Astrocyte (in vitro differentiated cells and primary cell): ENCODE measurements at regions not wholly inside any gene's neighbourhood (a gene's known extent, or its start where the extent isn't known, plus 50 kb on each side); places are given as distances from the start of the nearest gene placed in this dataset.

Source experiments
- DNase-seq: peaks from one replicate; pipeline ENCODE4 v3.0.0-alpha.2; 2010; ENCODE audit warnings: low read depth
- FAIRE-seq: peaks from 2 replicates; lab custom pipeline; 2011; peaks lifted over from hg19 to GRCh38; lab: Jason Lieb, UNC
- H2AFZ ChIP-seq: 2 replicates; pipeline ENCODE4 v1.6.0; 2012; ENCODE audit warnings: low read depth, low read length, inconsistent platforms
- H3K27ac ChIP-seq: 2 replicates; pipeline ENCODE4 v1.5.1; 2011; ENCODE audit warnings: low read depth, low read length, inconsistent platforms
- H3K27me3 ChIP-seq: 2 replicates; pipeline ENCODE4 v1.6.0; 2011; ENCODE audit warnings: low read length, inconsistent platforms; ENCODE audit not compliant: insufficient read depth
- H3K36me3 ChIP-seq: 2 replicates; pipeline ENCODE4 v1.5.1; 2011; ENCODE audit warnings: low read length, inconsistent platforms; ENCODE audit not compliant: insufficient read depth
- H3K4me1 ChIP-seq: 2 replicates; pipeline ENCODE4 v1.5.1; 2011; ENCODE audit warnings: low read length, inconsistent platforms; ENCODE audit not compliant: insufficient read depth
- H3K4me2 ChIP-seq: 2 replicates; pipeline ENCODE4 v1.6.0; 2012; ENCODE audit warnings: low read length, inconsistent platforms
- H3K4me3 ChIP-seq: 2 replicates; pipeline ENCODE4 v1.5.1; 2011; ENCODE audit warnings: low read depth, mild to moderate bottlenecking, low read length, inconsistent platforms; ENCODE audit not compliant: insufficient read depth
- H3K79me2 ChIP-seq: 2 replicates; pipeline ENCODE4 v1.6.0; 2012; ENCODE audit warnings: mild to moderate bottlenecking, low read length, inconsistent platforms; ENCODE audit not compliant: insufficient read depth
- H3K9ac ChIP-seq: 2 replicates; pipeline ENCODE4 v1.6.0; 2012; ENCODE audit warnings: mild to moderate bottlenecking, low read length, inconsistent platforms
- H3K9me3 ChIP-seq: 2 replicates; pipeline ENCODE4 v1.5.1; 2012; ENCODE audit warnings: low read depth, mild to moderate bottlenecking, low read length, inconsistent platforms; ENCODE audit not compliant: insufficient read depth
- H4K20me1 ChIP-seq: 2 replicates; pipeline ENCODE4 v1.6.0; 2012; ENCODE audit warnings: low read length, inconsistent platforms; ENCODE audit not compliant: insufficient read depth
- H3K27ac Mint-ChIP-seq: one replicate; pipeline ENCODE4 v1.8.0; 2021; ENCODE audit warnings: mild to moderate bottlenecking, mixed read lengths; ENCODE audit not compliant: unreplicated experiment
- H3K27me3 Mint-ChIP-seq: one replicate; pipeline ENCODE4 v1.8.0; 2021; ENCODE audit warnings: low read depth, mixed read lengths; ENCODE audit not compliant: unreplicated experiment
- H3K36me3 Mint-ChIP-seq: one replicate; pipeline ENCODE4 v1.8.0; 2021; ENCODE audit warnings: low read depth, mixed read lengths; ENCODE audit not compliant: unreplicated experiment
- H3K4me1 Mint-ChIP-seq: one replicate; pipeline ENCODE4 v1.8.0; 2021; ENCODE audit warnings: low read depth, mixed read lengths; ENCODE audit not compliant: unreplicated experiment
- H3K4me3 Mint-ChIP-seq: one replicate; pipeline ENCODE4 v1.8.0; 2021; ENCODE audit warnings: mild to moderate bottlenecking, moderate library complexity, mixed read lengths; ENCODE audit not compliant: unreplicated experiment
- H3K9me3 Mint-ChIP-seq: one replicate; pipeline ENCODE4 v1.8.0; 2021; ENCODE audit warnings: mild to moderate bottlenecking, mixed read lengths; ENCODE audit not compliant: unreplicated experiment
- EZH2 ChIP-seq: IDR thresholded peaks from 2 replicates; pipeline ENCODE4 v1.6.1; 2012; ENCODE audit warnings: mild to moderate bottlenecking, low read length, inconsistent platforms; ENCODE audit not compliant: insufficient read depth
- TF ChIP-seq, protein P1 (sequence below): IDR thresholded peaks from 2 replicates; pipeline ENCODE4 v1.5.1; 2011; ENCODE audit warnings: low read depth, mild to moderate bottlenecking, inconsistent platforms, low read length, moderate library complexity; ENCODE audit not compliant: insufficient read depth

DNA sequence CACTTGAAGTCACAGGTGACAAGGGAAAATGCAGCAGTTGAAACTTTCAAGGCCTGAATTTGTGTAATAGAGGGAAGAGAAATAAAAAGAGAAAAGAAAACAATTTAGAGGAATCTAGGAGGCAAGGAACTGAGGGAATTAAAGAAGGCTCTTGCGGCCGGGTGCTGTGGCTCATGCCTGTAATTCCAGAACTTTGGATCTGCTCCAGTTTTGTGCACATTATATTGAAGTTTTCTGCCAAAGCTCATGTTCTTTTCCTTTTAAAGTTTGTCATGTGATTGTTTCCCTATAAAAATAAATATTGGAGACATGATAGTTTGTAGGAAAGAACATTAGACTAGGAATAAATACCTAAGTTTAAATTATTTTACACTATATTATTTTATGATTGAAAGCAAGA is 433.9 kb upstream of the CPEB2 start:
- no peaks in the 10 kb centered on the region for H3K79me2 ChIP-seq
- no peak overlapping the region for H3K4me3 Mint-ChIP-seq
- no peaks in the 10 kb centered on the region for H3K27me3 Mint-ChIP-seq
- TF ChIP-seq, protein P1, sequence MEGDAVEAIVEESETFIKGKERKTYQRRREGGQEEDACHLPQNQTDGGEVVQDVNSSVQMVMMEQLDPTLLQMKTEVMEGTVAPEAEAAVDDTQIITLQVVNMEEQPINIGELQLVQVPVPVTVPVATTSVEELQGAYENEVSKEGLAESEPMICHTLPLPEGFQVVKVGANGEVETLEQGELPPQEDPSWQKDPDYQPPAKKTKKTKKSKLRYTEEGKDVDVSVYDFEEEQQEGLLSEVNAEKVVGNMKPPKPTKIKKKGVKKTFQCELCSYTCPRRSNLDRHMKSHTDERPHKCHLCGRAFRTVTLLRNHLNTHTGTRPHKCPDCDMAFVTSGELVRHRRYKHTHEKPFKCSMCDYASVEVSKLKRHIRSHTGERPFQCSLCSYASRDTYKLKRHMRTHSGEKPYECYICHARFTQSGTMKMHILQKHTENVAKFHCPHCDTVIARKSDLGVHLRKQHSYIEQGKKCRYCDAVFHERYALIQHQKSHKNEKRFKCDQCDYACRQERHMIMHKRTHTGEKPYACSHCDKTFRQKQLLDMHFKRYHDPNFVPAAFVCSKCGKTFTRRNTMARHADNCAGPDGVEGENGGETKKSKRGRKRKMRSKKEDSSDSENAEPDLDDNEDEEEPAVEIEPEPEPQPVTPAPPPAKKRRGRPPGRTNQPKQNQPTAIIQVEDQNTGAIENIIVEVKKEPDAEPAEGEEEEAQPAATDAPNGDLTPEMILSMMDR: no peak
- no peak for TF ChIP-seq EZH2
- no peak overlapping the region for H3K27ac Mint-ChIP-seq
- no peaks in the 10 kb centered on the region for H3K36me3 Mint-ChIP-seq
- H3K4me1 Mint-ChIP-seq: peaks cover 13% of the 10 kb centered on the region
- H3K9me3 Mint-ChIP-seq: peaks cover 4% of the 10 kb centered on the region
- H3K36me3 ChIP-seq: no peaks in the 10 kb centered on the region
- H3K4me2 ChIP-seq: no peak overlapping the region
- H4K20me1 ChIP-seq: no peaks in the 10 kb centered on the region
- H3K27me3 ChIP-seq: no peaks in the 10 kb centered on the region
- DNase-seq (no peak), FAIRE-seq (no peak)
- no peak overlapping the region for H3K27ac ChIP-seq
- peaks cover 2% of the 10 kb centered on the region for H3K9me3 ChIP-seq
- H3K4me1 ChIP-seq: no peaks in the 10 kb centered on the region
- H3K9ac ChIP-seq: no peak overlapping the region
- H3K4me3 ChIP-seq: no peak overlapping the region
- H2AFZ ChIP-seq: no peak overlapping the region

DNA sequence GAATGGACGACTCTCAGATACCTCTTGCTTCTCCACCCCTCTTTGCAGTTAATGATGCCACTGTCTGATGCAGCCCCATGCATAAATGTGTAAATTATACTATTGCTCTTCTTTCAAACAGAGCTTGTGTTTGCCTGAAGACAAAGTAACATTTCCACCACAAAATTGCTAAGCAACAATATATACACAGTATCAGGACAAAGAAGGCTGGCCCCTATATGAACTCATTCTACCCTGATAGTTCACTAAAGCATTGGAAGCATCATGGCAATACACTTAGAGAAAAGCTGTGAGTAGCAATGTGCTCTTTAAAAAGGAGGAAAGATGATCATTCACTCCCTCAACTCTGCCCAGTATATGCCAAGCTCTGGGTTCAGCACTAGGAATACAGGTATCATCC is 427.0 kb upstream of the CPEB2 start:
- Histone ChIP-seq H3K27me3 (no peaks in the 10 kb centered on the region), H2AFZ (no peak overlapping the region), H3K27ac (no peak overlapping the region), H3K4me2 (no peak overlapping the region), H3K4me3 (no peak overlapping the region), H3K79me2 (no peaks in the 10 kb centered on the region), H3K36me3 (no peaks in the 10 kb centered on the region), H3K9me3 (no peaks in the 10 kb centered on the region), H3K9ac (no peak overlapping the region), H4K20me1 (no peaks in the 10 kb centered on the region), H3K4me1 (no peaks in the 10 kb centered on the region)
- DNase-seq (no peak), FAIRE-seq (no peak)
- Mint-ChIP-seq H3K4me1 (no peaks in the 10 kb centered on the region), H3K36me3 (no peaks in the 10 kb centered on the region), H3K9me3 (no peaks in the 10 kb centered on the region), H3K27me3 (no peaks in the 10 kb centered on the region), H3K4me3 (no peak overlapping the region), H3K27ac (no peak overlapping the region)
- TF ChIP-seq EZH2: no peak
- TF ChIP-seq, protein P1: no peak

DNA sequence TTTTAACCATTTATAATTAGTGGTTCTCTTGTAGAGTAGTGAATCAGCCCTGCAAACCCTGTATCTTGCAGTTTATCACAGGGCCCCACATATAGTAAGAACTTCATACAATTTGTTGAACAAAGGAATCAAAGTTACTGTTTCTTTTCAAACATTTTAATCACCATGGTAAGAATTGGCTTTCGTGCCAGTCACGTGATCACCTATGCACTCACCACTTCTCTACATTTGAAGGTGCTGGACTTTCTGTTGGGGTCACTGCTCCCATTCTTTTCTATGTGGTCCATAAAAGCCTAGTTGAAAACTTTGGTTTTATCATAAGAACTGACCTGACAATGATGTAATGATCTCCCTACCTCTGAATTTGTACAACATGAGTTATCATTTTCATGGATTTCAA is 426.4 kb upstream of the CPEB2 start:
- Histone ChIP-seq H3K27me3 (no peaks in the 10 kb centered on the region), H2AFZ (no peak overlapping the region), H3K36me3 (no peaks in the 10 kb centered on the region), H3K4me2 (no peak overlapping the region), H3K4me1 (no peaks in the 10 kb centered on the region), H3K27ac (no peak overlapping the region), H4K20me1 (no peaks in the 10 kb centered on the region), H3K4me3 (no peak overlapping the region), H3K9ac (no peak overlapping the region), H3K79me2 (no peaks in the 10 kb centered on the region), H3K9me3 (no peaks in the 10 kb centered on the region)
- Mint-ChIP-seq H3K27ac (no peak overlapping the region), H3K4me1 (no peaks in the 10 kb centered on the region), H3K9me3 (no peaks in the 10 kb centered on the region), H3K4me3 (no peak overlapping the region), H3K27me3 (no peaks in the 10 kb centered on the region), H3K36me3 (no peaks in the 10 kb centered on the region)
- no peak for FAIRE-seq
- no peak for DNase-seq
- TF ChIP-seq EZH2: no peak
- TF ChIP-seq, protein P1: no peak
